ENCODE measurements at regions not wholly inside any gene's neighbourhood (a gene's known extent, or its start where the extent isn't known, plus 50 kb on each side); places are given as distances from the start of the nearest gene placed in this dataset.

DNA sequence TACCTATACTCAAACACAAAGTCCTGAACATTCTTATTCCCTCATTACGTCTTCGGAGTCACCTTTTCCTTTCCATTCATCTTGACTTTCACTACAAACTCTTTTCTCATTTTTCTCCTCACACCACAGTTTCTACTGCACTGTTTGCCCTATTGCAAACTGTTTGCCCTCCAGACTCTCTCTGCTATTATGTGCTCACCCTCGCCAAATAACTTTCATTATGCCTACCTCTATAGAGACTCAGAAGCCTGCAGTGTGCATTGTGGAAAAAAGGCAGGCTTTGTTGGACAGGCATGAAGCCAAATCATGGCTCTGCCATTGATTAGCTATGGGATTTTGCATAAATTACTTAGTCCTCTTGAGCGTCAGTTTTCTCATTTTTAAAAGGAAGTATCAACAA lies 246.6 kb upstream of the CCDC196 start:
- DNase-seq, result no peak
- Histone ChIP-seq H3K4me1 (ENCODE audit: insufficient read depth, low read length) (no peaks in the 10 kb centered on the region), H3K9me3 (ENCODE audit: low read length) (no peaks in the 10 kb centered on the region), H3K4me3 (ENCODE audit: low read length) (no peak overlapping the region), H3K36me3 (ENCODE audit: insufficient read depth, low read length) (no peaks in the 10 kb centered on the region), H3K27ac (ENCODE audit: low read depth, low read length) (no peak overlapping the region), H3K27me3 (ENCODE audit: insufficient read depth, low read length, poor library complexity, severe bottlenecking) (no peaks in the 10 kb centered on the region)
- Mint-ChIP-seq H3K36me3 (no peaks in the 10 kb centered on the region), H3K9me3 (no peaks in the 10 kb centered on the region), H3K4me1 (no peaks in the 10 kb centered on the region), H3K27me3 (peaks cover 9 to 23% of the 10 kb centered on the region in 2 donors), H3K27ac (no peak overlapping the region), H3K4me3 (no peak overlapping the region)
- POLR2A ChIA-PET, result no interaction called here
- CTCF ChIA-PET, result no interaction called here

DNA sequence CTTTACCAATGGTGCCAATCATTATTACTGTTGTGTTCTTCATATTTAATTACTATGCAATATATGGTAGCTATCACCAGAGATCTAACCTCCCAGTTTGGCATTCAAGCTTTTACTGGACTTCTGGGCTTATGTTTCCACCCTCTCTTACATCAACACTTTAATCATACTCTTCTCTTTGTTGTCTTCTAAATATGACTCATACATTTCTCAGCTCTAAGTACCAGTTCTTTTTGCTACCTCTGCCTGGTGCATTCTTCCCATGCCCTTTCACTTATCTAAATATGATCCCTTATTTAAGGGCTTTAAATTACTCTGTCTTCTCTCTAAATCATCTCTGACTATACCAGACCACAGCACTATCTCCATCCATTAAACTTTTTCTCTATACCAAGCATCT lies 246.1 kb upstream of the CCDC196 start:
- no peak overlapping the region for H3K4me3 Mint-ChIP-seq
- Histone ChIP-seq H3K27me3 (ENCODE audit: insufficient read depth, low read length, poor library complexity, severe bottlenecking) (no peaks in the 10 kb centered on the region), H3K27ac (ENCODE audit: low read depth, low read length) (no peak overlapping the region), H3K4me3 (ENCODE audit: low read length) (no peak overlapping the region), H3K9me3 (ENCODE audit: low read length) (no peaks in the 10 kb centered on the region), H3K4me1 (ENCODE audit: insufficient read depth, low read length) (no peaks in the 10 kb centered on the region), H3K36me3 (ENCODE audit: insufficient read depth, low read length) (no peaks in the 10 kb centered on the region)
- H3K9me3 Mint-ChIP-seq, result no peaks in the 10 kb centered on the region
- H3K4me1 Mint-ChIP-seq, result no peaks in the 10 kb centered on the region
- POLR2A ChIA-PET, result no interaction called here
- H3K36me3 Mint-ChIP-seq, result no peaks in the 10 kb centered on the region
- no peak for DNase-seq
- peaks cover 10 to 19% of the 10 kb centered on the region in 2 donors for H3K27me3 Mint-ChIP-seq
- CTCF ChIA-PET, result no interaction called here
- H3K27ac Mint-ChIP-seq, result no peak overlapping the region

DNA sequence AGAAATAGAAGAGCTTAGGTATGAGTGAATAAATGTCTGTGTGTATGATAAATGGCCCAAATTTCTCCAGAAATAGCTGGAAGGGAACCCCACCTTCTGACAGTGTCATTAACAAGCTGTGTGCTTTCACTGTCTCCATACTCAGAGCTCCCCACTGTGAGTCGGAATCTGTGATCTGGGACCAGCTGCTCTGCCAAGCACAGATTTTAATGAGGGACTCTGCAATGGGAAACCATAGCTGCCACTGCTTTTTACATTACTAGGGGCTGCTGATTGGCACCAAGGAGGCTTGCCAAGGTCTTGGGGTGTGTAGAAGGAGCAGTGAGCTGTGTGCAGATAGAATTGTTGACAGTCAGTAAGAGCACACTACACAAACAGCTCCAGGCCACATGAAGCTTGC lies 244.2 kb upstream of the CCDC196 start:
- POLR2A ChIA-PET, result no interaction called here
- H3K4me3 Mint-ChIP-seq, result no peak overlapping the region
- no peaks in the 10 kb centered on the region for H3K27me3 ChIP-seq (ENCODE audit: insufficient read depth, low read length, poor library complexity, severe bottlenecking)
- no peak overlapping the region for H3K27ac Mint-ChIP-seq
- H3K9me3 Mint-ChIP-seq, result no peaks in the 10 kb centered on the region
- H3K4me1 ChIP-seq (ENCODE audit: insufficient read depth, low read length), result no peaks in the 10 kb centered on the region
- H3K36me3 ChIP-seq (ENCODE audit: insufficient read depth, low read length), result no peaks in the 10 kb centered on the region
- peaks cover 13 to 16% of the 10 kb centered on the region in 2 donors for H3K27me3 Mint-ChIP-seq
- H3K9me3 ChIP-seq (ENCODE audit: low read length), result no peaks in the 10 kb centered on the region
- H3K4me1 Mint-ChIP-seq, result no peaks in the 10 kb centered on the region
- CTCF ChIA-PET, result no interaction called here
- no peak overlapping the region for H3K27ac ChIP-seq (ENCODE audit: low read depth, low read length)
- DNase-seq, result no peak
- no peak overlapping the region for H3K4me3 ChIP-seq (ENCODE audit: low read length)
- no peaks in the 10 kb centered on the region for H3K36me3 Mint-ChIP-seq

DNA sequence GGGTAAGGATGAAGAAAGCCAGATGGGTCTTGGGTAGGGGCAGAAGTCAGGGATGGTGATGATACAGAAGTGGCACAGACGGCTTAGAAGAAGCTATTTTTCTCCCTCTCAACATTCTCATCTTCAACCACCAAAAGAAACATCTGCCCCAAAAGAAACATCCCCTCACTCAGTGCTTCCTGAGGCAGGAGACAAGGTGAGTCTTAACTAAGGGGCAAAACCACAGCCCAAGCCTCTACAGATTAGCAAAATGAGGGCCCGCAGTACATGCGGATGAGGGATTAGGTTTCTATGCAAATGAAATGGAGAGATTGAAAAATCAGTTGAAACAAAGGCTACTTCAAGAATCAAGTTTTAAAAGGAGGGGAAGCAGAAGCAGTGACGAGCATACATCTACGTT lies 241.3 kb upstream of the CCDC196 start:
- ChIA-PET CTCF (no interaction called here), POLR2A (no interaction called here)
- no peaks in the 10 kb centered on the region for H3K27me3 ChIP-seq (ENCODE audit: insufficient read depth, low read length, poor library complexity, severe bottlenecking)
- DNase-seq, result no peak
- H3K36me3 ChIP-seq (ENCODE audit: insufficient read depth, low read length), result no peaks in the 10 kb centered on the region
- no peaks in the 10 kb centered on the region for H3K9me3 ChIP-seq (ENCODE audit: low read length)
- Mint-ChIP-seq H3K36me3 (no peaks in the 10 kb centered on the region), H3K4me1 (no peaks in the 10 kb centered on the region), H3K27ac (no peak overlapping the region), H3K27me3 (peaks cover 10 to 16% of the 10 kb centered on the region in 2 donors), H3K9me3 (no peaks in the 10 kb centered on the region), H3K4me3 (no peak overlapping the region)
- no peaks in the 10 kb centered on the region for H3K4me1 ChIP-seq (ENCODE audit: insufficient read depth, low read length)
- no peak overlapping the region for H3K27ac ChIP-seq (ENCODE audit: low read depth, low read length)
- no peak overlapping the region for H3K4me3 ChIP-seq (ENCODE audit: low read length)

DNA sequence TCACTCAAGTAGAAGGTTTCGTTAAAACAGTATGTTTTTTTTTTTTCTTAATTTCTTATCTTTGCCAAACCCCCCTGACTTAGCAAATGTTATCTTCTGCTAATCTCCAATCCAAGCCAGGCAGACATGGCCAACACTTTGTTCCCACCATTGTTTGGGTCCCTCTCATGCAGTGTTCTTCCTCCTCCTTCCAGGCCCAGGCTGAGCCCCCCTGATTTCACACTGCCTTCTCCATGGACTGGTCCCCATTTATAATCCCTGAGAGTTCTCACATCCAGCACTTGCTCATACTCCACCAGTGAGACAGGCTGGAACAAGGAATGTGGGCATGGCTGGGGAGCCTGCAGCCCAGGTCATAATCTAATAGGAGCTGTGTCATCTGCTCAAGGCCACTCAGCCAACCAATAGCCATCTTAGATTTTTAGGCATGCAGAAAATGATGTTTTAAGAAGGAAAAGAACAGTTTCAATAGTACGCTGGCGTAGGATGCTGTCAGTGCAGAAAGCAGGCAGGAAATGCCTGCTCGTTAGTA lies 238.4 kb upstream of the CCDC196 start:
- DNase-seq, result no peak
- Histone ChIP-seq H3K27ac (ENCODE audit: low read depth, low read length) (no peak overlapping the region), H3K4me1 (ENCODE audit: insufficient read depth, low read length) (no peaks in the 10 kb centered on the region), H3K4me3 (ENCODE audit: low read length) (no peak overlapping the region), H3K9me3 (ENCODE audit: low read length) (no peaks in the 10 kb centered on the region), H3K36me3 (ENCODE audit: insufficient read depth, low read length) (no peaks in the 10 kb centered on the region), H3K27me3 (ENCODE audit: insufficient read depth, low read length, poor library complexity, severe bottlenecking) (no peaks in the 10 kb centered on the region)
- Mint-ChIP-seq H3K27ac (no peak overlapping the region), H3K4me1 (no peaks in the 10 kb centered on the region), H3K9me3 (no peaks in the 10 kb centered on the region), H3K36me3 (no peaks in the 10 kb centered on the region), H3K27me3 (peaks cover 13 to 19% of the 10 kb centered on the region in 2 donors), H3K4me3 (no peak overlapping the region)
- CTCF ChIA-PET, result no interaction called here
- POLR2A ChIA-PET, result no interaction called here

DNA sequence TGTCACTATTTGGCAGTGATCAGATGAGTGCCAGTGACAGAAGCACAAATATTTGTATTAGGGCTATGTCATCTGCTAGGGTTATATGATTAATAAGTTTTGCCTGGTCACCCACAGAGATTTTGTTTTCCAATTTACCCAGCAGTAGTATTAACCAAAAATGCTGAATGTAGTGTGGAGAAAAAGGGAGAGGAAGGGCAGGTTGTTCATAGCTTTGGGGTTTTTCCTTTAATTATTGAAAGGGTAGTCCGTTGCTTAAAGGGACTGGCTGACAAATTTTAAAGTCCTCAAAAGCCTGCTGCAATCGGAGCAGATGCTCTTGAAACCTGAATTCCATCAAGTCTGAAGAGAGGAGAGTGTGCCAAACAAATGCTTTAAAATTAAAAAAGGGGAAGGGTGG lies 237.9 kb upstream of the CCDC196 start:
- no peaks in the 10 kb centered on the region for H3K9me3 ChIP-seq (ENCODE audit: low read length)
- Mint-ChIP-seq H3K4me3 (no peak overlapping the region), H3K27ac (no peak overlapping the region), H3K36me3 (no peaks in the 10 kb centered on the region), H3K9me3 (no peaks in the 10 kb centered on the region), H3K4me1 (no peaks in the 10 kb centered on the region), H3K27me3 (peaks cover 13 to 16% of the 10 kb centered on the region in 2 donors)
- no peaks in the 10 kb centered on the region for H3K36me3 ChIP-seq (ENCODE audit: insufficient read depth, low read length)
- no peak overlapping the region for H3K27ac ChIP-seq (ENCODE audit: low read depth, low read length)
- H3K4me3 ChIP-seq (ENCODE audit: low read length), result no peak overlapping the region
- ChIA-PET CTCF (interaction anchor here (1.4 kb wide), 1 partner anchor 10 kb away, joined by 3 read pairs; no protein-coding TSS in a partner anchor), POLR2A (no interaction called here)
- no peaks in the 10 kb centered on the region for H3K27me3 ChIP-seq (ENCODE audit: insufficient read depth, low read length, poor library complexity, severe bottlenecking)
- no peak for DNase-seq
- H3K4me1 ChIP-seq (ENCODE audit: insufficient read depth, low read length), result no peaks in the 10 kb centered on the region

DNA sequence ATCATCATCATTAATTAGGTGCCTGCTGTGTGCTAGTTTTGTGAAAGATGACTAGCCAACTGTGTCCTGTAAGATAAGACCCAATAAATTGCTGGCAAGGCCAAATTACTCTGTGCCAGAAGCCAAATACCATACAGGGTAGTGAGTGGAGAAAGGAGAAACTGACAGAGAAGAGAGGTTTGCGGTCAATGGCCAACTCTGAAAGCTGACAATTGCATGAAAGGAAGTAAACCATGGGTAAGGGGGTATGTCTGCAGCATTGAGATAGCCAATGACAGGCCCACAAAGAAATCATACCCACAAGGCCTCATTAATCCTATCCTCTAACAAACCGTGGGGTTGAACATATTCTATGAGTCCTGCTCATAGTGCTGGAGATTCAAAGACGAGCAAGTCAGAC lies 236.6 kb upstream of the CCDC196 start:
- H3K27me3 Mint-ChIP-seq, result peaks cover 10 to 12% of the 10 kb centered on the region in 2 donors
- no peaks in the 10 kb centered on the region for H3K4me1 ChIP-seq (ENCODE audit: insufficient read depth, low read length)
- no peak for DNase-seq
- H3K27ac Mint-ChIP-seq, result no peak overlapping the region
- no peak overlapping the region for H3K4me3 Mint-ChIP-seq
- H3K36me3 Mint-ChIP-seq, result no peaks in the 10 kb centered on the region
- H3K27me3 ChIP-seq (ENCODE audit: insufficient read depth, low read length, poor library complexity, severe bottlenecking), result no peaks in the 10 kb centered on the region
- H3K9me3 Mint-ChIP-seq, result no peaks in the 10 kb centered on the region
- ChIA-PET CTCF (interaction anchor here (1.4 kb wide), 1 partner anchor 12 kb away, joined by 3 read pairs; no protein-coding TSS in a partner anchor), POLR2A (no interaction called here)
- no peaks in the 10 kb centered on the region for H3K9me3 ChIP-seq (ENCODE audit: low read length)
- H3K27ac ChIP-seq (ENCODE audit: low read depth, low read length), result no peak overlapping the region
- no peak overlapping the region for H3K4me3 ChIP-seq (ENCODE audit: low read length)
- H3K4me1 Mint-ChIP-seq, result no peaks in the 10 kb centered on the region
- H3K36me3 ChIP-seq (ENCODE audit: insufficient read depth, low read length), result no peaks in the 10 kb centered on the region

DNA sequence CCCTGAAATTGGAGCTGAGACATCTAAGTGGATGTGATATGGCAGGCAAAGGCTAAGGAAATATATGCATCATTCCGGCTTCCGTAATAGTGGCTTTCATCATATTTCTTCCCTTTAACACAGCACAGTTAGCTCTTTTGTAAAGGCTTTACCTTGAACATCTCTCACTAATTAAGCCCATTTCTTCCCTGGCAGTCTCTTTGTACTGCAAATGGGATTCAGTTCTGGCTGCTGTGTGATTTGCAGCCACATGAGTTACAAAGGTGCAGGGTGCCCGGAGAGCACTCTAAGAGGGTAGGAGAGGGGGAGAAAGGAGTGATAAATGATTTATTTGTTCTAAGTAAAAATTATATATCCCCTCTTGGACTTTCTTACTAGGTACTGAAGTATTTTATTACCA lies 232.1 kb upstream of the CCDC196 start:
- ChIA-PET CTCF (no interaction called here), POLR2A (no interaction called here)
- no peak overlapping the region for H3K4me3 ChIP-seq (ENCODE audit: low read length)
- H3K27me3 ChIP-seq (ENCODE audit: insufficient read depth, low read length, poor library complexity, severe bottlenecking), result no peaks in the 10 kb centered on the region
- no peak for DNase-seq
- Mint-ChIP-seq H3K36me3 (no peaks in the 10 kb centered on the region), H3K4me1 (no peaks in the 10 kb centered on the region), H3K9me3 (peaks cover 0 to 1% (median 0%) of the 10 kb centered on the region in 5 donors), H3K27me3 (peaks cover 2 to 7% of the 10 kb centered on the region in 2 donors), H3K4me3 (no peak overlapping the region), H3K27ac (no peak overlapping the region)
- no peaks in the 10 kb centered on the region for H3K4me1 ChIP-seq (ENCODE audit: insufficient read depth, low read length)
- no peak overlapping the region for H3K27ac ChIP-seq (ENCODE audit: low read depth, low read length)
- no peaks in the 10 kb centered on the region for H3K9me3 ChIP-seq (ENCODE audit: low read length)
- no peaks in the 10 kb centered on the region for H3K36me3 ChIP-seq (ENCODE audit: insufficient read depth, low read length)

DNA sequence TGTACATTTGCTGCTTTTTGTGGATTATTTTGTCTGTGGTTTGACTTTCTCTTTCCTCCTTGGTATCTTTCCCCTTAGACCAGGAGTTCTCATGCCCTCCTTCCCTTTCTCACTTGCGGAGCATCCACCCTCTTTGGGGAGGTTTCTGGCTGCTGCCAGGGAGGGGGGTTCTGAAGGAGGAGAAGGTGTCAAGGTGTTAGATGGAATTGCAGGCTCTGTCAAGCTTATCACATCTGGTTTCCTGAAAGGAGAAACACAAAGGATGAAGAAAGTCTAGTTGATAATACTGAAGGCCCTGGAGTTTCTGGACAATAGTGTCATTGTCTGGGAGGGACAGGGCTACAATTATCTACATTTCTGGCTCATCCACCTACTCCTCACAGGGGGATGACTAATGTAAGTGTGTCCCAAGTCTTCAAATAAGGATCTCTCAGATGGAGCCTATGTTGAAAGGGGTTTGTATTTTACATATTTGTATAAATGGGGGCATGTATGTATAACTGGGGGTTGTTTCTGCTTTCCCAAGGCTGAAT lies 217.3 kb upstream of the CCDC196 start:
- Histone ChIP-seq H3K27me3 (ENCODE audit: insufficient read depth, low read length, poor library complexity, severe bottlenecking) (no peaks in the 10 kb centered on the region), H3K4me3 (ENCODE audit: low read length) (no peak overlapping the region), H3K36me3 (ENCODE audit: insufficient read depth, low read length) (no peaks in the 10 kb centered on the region), H3K9me3 (ENCODE audit: low read length) (no peaks in the 10 kb centered on the region), H3K4me1 (ENCODE audit: insufficient read depth, low read length) (no peaks in the 10 kb centered on the region), H3K27ac (ENCODE audit: low read depth, low read length) (no peak overlapping the region)
- H3K4me3 Mint-ChIP-seq, result no peak overlapping the region
- H3K36me3 Mint-ChIP-seq, result no peaks in the 10 kb centered on the region
- CTCF ChIA-PET, result no interaction called here
- no peak for DNase-seq
- no peak overlapping the region for H3K27ac Mint-ChIP-seq
- POLR2A ChIA-PET, result no interaction called here
- H3K9me3 Mint-ChIP-seq, result no peaks in the 10 kb centered on the region
- no peaks in the 10 kb centered on the region for H3K4me1 Mint-ChIP-seq
- peaks cover 6 to 21% of the 10 kb centered on the region in 2 donors for H3K27me3 Mint-ChIP-seq
